ENCODE measurements at regions not wholly inside any gene's neighbourhood (a gene's known extent, or its start where the extent isn't known, plus 50 kb on each side); places are given as distances from the start of the nearest gene placed in this dataset.
A peak's percentile ranks its signal among the peaks of the same experiment; 100 is the strongest.
"Not testable (repeated sequence)": the region's sequence is repeated elsewhere in the genome, so short reads cannot be mapped to it uniquely, and the experiment has no call there.

- DNase-seq, result not testable (repeated sequence)
Observed at GRCh38 chr12:9543341-9543740, 64.4 kb downstream of the KLRB1 start.

GRCh38 chr12:9542827-9543226 is 64.9 kb downstream of the KLRB1 start:
- DNase-seq, result not testable (repeated sequence)

- not testable (repeated sequence) for DNase-seq
Observed at GRCh38 chr12:9515925-9516324, 91.8 kb downstream of the KLRB1 start.

- DNase-seq, result not testable (repeated sequence)
Observed at GRCh38 chr12:9512695-9513094, 95.0 kb downstream of the KLRB1 start.

GRCh38 chr12:9510392-9511011 is 97.2 kb downstream of the KLRB1 start:
- DNase-seq, result not testable (repeated sequence)

GRCh38 chr12:9509464-9510161 is 98.1 kb downstream of the KLRB1 start:
- DNase-seq, result no peak

GRCh38 chr12:9506746-9507145 is 101.0 kb downstream of the KLRB1 start:
- DNase-seq, result no peak

GRCh38 chr12:9503384-9503783 is 104.3 kb downstream of the KLRB1 start:
- DNase-seq, result not testable (repeated sequence)

GRCh38 chr12:9502845-9503244 is 104.9 kb downstream of the KLRB1 start:
- DNase-seq, result not testable (repeated sequence)

GRCh38 chr12:9493325-9493724 is 114.4 kb downstream of the KLRB1 start:
- DNase-seq, result not testable (repeated sequence)

- not testable (repeated sequence) for DNase-seq
Observed at GRCh38 chr12:9481289-9481688, 126.4 kb downstream of the KLRB1 start.

GRCh38 chr12:9474197-9474596 is 133.5 kb downstream of the KLRB1 start:
- not testable (repeated sequence) for DNase-seq

GRCh38 chr12:9473638-9474037 is 134.1 kb downstream of the KLRB1 start:
- DNase-seq, result not testable (repeated sequence)

- not testable (repeated sequence) for DNase-seq
Observed at GRCh38 chr12:9471501-9471900, 136.2 kb downstream of the KLRB1 start.

- DNase-seq, result not testable (repeated sequence)
Observed at GRCh38 chr12:9470367-9470766, 137.3 kb downstream of the KLRB1 start.

- not testable (repeated sequence) for DNase-seq
Observed at GRCh38 chr12:9469956-9470355, 137.8 kb downstream of the KLRB1 start.

- not testable (repeated sequence) for DNase-seq
Observed at GRCh38 chr12:9469463-9469862, 138.3 kb downstream of the KLRB1 start.

GRCh38 chr12:9468998-9469397 is 138.7 kb downstream of the KLRB1 start:
- peak in 1 of 2 experiments; percentile 14 for DNase-seq

GRCh38 chr12:9468144-9468543 is 139.6 kb downstream of the KLRB1 start:
- not testable (repeated sequence) for DNase-seq

- no peak for DNase-seq
Observed at GRCh38 chr12:9464408-9464807, 143.3 kb downstream of the KLRB1 start.

GRCh38 chr12:9455516-9455915 is 152.2 kb downstream of the KLRB1 start:
- DNase-seq, result not testable (repeated sequence)

GRCh38 chr12:9454021-9454420 is 153.7 kb downstream of the KLRB1 start:
- DNase-seq, result not testable (repeated sequence)

GRCh38 chr12:9450127-9450567 is 157.6 kb downstream of the KLRB1 start:
- DNase-seq, result not testable (repeated sequence)

GRCh38 chr12:9449657-9450126 is 158.0 kb downstream of the KLRB1 start:
- DNase-seq, result not testable (repeated sequence)

All from SW 1271 (cell line).